ENCODE measurements at regions not wholly inside any gene's neighbourhood (a gene's known extent, or its start where the extent isn't known, plus 50 kb on each side); places are given as distances from the start of the nearest gene placed in this dataset.
A peak's percentile ranks its signal among the peaks of the same experiment; 100 is the strongest.

DNA sequence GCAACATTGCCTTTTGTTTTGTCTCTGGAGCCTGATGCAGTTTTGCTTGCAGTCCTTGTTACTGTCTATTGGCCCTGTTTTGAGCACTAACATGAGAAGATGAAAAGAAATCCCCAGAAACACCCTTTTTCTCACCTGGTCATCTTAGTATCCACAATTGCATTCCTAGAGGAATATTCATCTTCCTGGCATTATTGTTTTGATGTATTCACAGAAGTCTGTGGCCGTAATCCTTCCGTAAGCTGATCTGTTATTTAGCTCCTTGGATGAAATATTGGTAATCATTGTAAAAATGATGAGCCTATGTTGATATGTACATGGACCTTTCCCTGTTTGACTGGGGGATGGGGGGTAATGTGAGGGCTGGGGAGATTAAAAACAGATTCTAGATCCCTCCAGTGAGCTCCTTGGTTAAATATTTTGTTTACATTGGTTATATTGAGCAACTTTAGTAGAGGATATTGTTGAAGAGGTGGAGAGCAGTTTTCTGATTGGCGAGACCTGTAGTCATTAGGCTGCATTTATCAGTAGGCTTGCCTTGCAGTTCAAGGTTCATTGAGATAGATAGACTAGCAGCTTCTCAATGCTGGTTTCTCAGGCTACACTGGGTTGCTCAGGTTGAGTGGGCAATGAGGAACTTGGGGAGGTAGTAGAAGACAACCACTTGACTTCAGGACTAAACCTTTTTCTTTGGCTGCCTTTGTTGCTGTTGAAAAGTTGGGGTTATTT, 117.5 kb downstream of the MACIR start:
- DNase-seq (ENCODE audit: low spot score): no peak

DNA sequence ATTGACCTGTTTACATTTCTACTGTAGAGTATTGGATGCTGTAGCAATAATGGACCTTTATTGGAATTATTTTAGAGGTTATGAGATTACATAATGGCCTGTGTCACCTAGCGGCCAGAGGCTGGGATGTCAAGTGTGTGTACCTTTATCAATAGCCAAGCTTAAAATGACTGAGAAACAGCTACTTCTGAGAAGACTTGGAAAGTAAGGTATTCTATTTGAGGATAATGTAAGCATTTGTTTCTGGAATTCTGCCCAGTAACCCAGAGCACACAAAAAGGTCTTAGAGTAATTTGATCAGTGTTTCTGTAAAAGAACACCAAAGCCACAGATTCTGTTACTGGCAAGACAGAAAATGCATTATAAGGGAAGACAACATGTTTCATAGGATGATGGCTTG, 116.8 kb downstream of the MACIR start:
- peak; percentile 37 for DNase-seq (ENCODE audit: low spot score)

DNA sequence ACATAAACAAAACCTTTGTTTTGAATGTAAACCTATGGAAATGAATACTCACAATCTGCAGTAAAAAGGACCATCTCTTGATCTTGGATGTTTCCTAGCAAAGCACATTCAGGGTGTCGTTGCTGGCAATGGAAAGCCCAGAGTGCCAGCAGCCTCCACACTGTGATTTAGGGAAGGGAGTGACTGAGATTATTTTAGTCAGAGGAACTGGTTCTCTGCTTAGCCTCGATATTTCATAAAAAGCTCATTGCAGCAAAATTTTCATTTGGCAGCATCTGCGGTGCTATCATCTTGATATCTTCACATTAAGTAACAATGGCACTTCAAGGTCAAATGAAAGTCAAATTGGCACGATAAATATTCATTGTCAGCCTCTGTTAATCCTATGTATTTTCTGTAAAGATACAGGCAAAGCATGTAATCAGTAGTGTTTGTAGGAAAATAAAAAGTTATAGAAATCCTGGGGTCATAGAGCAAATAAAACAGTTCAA, 116.0 kb downstream of the MACIR start:
- DNase-seq (ENCODE audit: low spot score): no peak

- no peak for DNase-seq (ENCODE audit: low spot score)
Observed at GRCh38 chr5:103373597-103374472, 115.3 kb downstream of the MACIR start.

- DNase-seq (ENCODE audit: low spot score): no peak
Observed at GRCh38 chr5:103371046-103371607, 112.6 kb downstream of the MACIR start.

DNA sequence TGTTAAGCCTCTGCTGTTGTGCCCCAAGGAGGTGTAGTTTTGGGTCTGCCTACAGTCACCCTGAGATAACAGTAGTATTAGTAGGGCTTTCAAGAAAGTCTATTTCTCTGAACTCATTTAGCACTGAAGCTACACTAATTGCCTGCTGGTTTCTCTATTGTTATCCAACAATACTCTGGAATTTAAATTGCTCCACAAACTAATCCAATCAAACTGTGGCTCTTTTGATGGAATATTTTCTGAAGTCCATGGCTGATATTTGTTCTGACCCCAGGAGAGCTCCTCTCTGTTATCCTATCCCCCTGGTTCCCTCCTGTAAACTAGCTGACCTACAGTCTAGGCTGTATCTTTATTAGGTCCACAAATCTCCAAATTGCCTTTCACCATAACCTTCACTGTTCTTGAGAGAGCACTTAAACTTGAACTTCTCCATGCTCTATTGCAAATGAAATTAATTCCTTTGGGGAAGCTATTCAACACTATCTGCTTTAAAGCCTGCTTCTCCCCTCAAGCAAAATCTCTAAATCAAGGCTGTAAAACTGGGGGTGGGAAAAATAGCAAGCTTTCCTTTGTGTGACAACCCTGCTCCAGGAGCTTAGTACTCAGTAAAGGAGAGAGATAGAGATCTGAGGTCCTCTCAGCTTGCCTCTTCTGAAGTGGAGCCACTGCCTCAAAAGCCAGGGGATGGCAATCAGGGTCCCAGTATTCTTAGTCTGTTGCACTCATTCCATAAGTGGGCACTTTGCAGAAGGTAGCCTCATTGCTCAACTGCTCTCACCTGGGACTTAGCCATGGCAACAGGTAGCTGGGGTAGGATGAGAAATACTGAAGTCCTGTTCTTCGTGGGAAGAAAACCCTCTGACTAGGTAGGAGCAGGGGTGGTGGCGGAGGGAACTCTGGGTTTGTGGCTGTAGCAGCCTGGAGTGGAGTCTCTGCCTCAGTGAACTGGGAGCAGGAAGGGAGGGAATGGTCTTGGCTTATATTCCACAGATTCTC, 110.9 kb downstream of the MACIR start:
- DNase-seq (ENCODE audit: low spot score): no peak

- no peak for DNase-seq (ENCODE audit: low spot score)
Observed at GRCh38 chr5:103367702-103368101, 109.1 kb downstream of the MACIR start.

DNA sequence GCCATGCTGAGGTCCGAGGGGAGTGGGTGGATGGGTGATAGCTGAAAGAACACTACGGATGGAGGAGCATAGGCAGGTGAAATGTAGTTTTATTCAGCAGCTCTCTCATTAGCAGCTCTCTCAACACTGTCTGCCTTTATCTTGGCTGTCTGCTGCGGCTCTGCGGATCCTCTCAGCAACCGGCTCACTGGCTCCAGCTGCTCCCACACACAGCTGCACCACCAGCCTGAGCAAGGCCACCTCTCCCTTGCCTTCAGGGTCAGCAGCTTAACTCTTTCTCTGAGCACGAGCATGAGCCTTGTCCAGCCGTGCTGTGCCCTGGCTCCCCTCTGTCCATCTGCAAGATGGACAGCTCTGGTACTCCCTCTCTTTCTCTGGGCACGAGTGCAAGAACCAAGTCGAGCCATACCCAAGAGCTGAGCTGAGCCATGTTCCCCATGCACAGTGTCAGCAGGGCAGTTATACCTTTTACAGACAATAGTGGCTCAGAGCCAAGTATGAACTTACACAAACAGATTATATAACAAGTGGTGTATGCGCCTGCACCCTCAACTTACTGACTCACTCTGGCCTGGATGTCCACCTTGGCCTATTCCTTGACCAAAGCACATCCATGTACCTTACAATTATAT, 108.5 kb downstream of the MACIR start:
- no peak for DNase-seq (ENCODE audit: low spot score)

- DNase-seq (ENCODE audit: low spot score): no peak
Observed at GRCh38 chr5:103364074-103364473, 105.5 kb downstream of the MACIR start.

DNA sequence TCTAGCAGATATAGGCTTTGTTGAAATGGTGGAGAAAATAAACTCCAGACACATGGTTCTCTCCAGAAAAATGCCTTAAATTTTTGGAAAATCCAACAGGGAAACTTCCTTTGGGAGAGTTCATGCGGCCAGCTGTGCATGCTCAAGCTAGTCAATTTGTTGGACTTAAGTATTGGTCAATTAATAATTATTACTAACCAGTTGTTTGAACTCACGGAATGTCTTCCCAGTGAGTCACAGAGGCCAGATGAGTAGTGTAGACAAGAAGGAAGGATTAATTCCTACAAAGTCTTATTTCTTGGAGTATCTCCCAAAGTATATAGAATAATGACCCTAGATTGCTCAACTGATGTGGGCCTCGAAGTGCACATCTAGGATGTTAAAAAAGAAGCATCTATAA, 103.6 kb downstream of the MACIR start:
- DNase-seq (ENCODE audit: low spot score): no peak

DNA sequence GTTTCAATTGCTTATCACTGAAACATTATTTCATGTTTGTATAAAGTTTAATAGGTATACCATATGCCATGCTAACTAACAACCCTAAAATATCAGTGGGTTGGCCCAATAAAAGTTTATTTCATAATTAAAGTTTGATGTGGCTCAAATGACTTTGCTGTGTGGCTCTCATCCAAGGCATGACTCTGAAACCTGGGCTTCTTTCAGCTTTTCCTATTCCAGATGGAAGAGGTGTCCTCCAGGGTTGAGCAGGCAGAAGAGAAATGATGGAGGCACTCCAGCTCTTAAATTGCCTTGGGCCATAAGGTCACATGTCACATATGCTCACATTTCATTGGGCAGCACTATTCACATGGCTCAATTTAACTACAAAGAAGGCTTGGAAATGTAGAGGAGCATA, 101.9 kb downstream of the MACIR start:
- no peak for DNase-seq (ENCODE audit: low spot score)

DNA sequence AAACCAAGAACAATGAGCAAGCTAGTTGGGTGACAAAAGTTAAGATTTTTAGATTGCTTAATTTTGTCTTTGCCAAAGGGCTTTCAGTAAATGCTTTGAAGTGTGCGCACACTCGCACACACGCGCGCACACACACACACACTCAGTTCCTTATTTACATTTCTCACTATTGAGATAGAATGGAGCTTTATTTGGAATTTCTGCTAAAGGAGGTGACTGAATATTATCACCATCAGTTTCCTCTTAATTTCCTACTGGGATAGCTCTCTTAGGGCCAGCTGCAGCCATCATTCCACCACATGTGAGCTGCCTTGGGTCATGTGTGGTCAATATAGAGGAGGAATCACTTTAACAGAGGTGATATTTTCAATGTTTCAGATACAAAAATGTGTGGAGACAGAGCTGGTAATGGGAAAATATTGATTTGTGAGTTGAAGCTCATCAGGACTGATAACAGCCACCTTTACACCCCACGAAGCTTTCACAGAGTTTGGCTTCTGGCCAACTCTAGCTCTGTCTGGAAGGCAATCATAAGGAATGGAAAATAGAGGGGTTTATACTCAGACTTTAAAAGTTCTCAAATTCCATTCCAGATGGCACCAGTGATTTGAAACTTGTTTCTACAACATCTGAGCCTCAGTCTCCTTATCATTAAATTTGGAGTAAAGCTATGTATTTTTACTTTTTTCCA, 99.9 kb downstream of the MACIR start:
- no peak for DNase-seq (ENCODE audit: low spot score)

- DNase-seq (ENCODE audit: low spot score): no peak
Observed at GRCh38 chr5:103357636-103358035, 99.1 kb downstream of the MACIR start.

DNA sequence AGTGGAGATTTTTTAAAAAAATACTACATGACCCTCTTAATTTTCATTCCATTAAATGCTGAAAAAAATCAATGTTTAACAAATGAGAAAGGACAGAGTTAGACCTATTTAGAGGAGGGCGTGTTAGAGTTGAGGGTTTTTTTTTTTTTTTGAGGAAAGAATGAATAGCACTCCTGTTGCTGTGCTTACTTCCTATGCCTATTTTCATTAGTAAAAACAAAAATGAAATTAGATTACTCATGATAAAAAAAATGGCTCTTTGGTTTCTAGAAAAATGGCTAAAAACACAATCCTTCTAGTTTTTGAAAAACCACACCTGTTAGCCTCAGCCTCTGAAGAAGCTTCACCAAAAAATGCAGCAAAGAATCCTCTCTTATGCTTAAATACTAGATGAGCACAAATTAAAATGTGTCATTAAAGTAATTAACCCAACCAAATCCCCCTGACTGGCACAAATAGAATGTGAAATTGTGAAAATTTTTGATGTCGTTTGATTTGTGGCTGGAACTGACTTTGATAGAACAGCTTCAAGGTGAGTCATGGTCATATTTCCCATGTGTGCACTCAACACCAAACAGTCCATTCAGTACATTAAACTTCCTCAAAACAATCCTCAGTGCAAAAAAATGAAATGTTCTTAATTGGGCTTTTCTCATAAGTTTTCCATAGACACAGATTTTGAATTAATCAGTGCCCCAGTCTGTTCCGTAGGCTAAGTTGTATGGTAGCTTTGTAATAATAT, 98.0 kb downstream of the MACIR start:
- no peak for DNase-seq (ENCODE audit: low spot score)

- no peak for DNase-seq (ENCODE audit: low spot score)
Observed at GRCh38 chr5:103355579-103355978, 97.0 kb downstream of the MACIR start.

DNA sequence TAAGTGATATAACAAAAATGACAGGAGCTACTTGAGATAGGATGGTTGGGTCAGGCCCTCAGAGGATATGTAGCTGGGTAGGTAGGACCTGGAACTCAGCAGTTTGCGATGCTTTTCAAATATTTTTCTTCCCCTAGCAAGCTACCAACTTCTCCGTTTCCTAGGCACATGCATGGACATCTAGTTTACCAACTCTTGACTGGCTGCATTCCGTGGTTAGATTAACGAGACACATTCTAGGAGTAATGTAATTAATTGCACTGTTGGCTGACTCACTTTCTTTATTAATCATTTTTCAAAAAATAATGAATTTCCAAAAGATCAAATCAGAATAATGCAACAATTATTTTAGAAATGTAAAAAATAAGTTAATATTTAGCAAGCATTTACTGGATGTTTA, 95.9 kb downstream of the MACIR start:
- no peak for DNase-seq (ENCODE audit: low spot score)

GRCh38 chr5:103353581-103353980, 95.0 kb downstream of the MACIR start:
- no peak for DNase-seq (ENCODE audit: low spot score)

DNA sequence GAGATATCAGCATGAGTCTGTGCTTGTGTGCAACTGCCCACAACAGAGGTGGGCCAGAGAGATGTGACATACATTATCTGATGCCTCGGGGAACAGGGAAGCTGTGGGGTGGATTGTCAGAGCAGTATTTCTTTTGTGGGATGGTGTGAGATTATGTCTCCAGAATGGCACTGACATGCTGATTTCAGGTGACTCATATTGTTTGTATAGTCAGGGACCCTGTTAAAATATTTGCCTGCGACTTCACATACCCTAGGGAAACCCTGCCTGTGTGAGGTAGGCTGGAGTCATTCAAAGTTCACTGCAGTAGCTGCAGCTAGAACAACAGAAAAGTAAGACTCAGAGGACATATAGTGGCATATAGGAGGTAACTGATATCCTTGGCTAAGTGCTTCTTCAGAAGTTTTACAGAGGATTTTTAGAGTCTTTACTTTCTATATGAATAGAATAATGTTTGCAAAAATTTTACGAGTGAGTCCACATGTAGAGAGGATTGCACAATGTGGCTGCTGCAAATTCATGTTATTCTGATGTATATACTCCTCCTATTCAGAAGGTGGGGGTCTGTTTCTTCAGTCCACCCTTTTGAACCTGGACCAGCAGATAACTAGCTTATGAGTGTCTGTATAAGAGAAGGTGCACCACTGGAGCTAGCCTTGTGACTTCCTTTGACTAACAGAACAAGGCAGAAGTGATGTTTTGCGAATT, 89.3 kb downstream of the MACIR start:
- DNase-seq (ENCODE audit: low spot score): no peak

GRCh38 chr5:103346162-103346748, 87.7 kb downstream of the MACIR start:
- DNase-seq (ENCODE audit: low spot score): no peak
